AG10803 (cell line): ENCODE measurements at regions not wholly inside any gene's neighbourhood (a gene's known extent, or its start where the extent isn't known, plus 50 kb on each side); places are given as distances from the start of the nearest gene placed in this dataset.

Source experiments
- DNase-seq: peaks from one replicate; pipeline ENCODE4 v3.0.0; 2010; ENCODE audit warnings: low read depth
- H3K4me3 ChIP-seq: 2 replicates; pipeline ENCODE4 v1.5.1; 2011; ENCODE audit warnings: mild to moderate bottlenecking, low read length, control low read depth
- TF ChIP-seq, protein P1 (sequence below): conservative IDR thresholded peaks from 2 replicates; pipeline ENCODE4 v1.5.1; 2011; ENCODE audit warnings: mild to moderate bottlenecking, low read length, control low read depth, inconsistent platforms

DNA sequence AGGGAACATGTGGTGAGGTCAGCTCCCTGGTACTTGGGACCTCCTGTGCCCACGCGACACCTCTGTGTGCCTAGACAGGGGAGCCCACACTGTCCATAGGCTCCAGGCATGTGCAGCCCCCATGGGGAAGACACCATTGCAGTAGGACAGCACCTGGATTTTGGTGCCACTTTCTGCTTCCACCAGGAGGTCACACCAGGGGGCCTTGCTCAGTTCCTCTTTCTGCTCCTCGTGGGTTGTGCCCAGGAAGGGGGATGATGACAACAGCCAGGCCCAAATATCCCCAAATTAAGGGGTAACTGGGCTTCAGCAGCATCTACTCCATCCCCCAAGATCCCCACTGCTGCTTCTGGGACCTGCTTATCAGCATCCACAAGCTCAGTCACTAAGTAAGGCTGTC, 358.2 kb upstream of the KAZN start:
- DNase-seq: no peak
- TF ChIP-seq, protein P1, sequence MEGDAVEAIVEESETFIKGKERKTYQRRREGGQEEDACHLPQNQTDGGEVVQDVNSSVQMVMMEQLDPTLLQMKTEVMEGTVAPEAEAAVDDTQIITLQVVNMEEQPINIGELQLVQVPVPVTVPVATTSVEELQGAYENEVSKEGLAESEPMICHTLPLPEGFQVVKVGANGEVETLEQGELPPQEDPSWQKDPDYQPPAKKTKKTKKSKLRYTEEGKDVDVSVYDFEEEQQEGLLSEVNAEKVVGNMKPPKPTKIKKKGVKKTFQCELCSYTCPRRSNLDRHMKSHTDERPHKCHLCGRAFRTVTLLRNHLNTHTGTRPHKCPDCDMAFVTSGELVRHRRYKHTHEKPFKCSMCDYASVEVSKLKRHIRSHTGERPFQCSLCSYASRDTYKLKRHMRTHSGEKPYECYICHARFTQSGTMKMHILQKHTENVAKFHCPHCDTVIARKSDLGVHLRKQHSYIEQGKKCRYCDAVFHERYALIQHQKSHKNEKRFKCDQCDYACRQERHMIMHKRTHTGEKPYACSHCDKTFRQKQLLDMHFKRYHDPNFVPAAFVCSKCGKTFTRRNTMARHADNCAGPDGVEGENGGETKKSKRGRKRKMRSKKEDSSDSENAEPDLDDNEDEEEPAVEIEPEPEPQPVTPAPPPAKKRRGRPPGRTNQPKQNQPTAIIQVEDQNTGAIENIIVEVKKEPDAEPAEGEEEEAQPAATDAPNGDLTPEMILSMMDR: no peak
- no peak overlapping the region for H3K4me3 ChIP-seq

DNA sequence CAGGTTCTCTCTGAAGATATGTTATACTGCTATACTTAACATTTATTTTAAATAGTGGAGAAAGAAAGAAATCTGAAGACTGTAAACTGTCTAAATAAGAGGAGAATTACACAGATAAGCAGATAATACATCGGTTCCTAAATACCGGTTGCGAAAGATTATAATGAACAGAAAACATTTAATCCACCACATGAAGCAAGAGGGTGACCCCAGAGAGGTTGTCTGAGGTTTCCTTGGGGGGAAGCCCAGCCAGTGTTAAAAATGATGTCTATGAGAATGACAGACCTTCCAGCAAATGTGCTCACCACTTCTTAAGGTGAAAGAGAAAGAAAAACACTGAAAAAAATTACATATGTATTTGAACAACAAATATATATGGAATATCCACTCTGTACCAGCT, 356.4 kb upstream of the KAZN start:
- TF ChIP-seq, protein P1: no peak
- H3K4me3 ChIP-seq: no peak overlapping the region
- DNase-seq: no peak

DNA sequence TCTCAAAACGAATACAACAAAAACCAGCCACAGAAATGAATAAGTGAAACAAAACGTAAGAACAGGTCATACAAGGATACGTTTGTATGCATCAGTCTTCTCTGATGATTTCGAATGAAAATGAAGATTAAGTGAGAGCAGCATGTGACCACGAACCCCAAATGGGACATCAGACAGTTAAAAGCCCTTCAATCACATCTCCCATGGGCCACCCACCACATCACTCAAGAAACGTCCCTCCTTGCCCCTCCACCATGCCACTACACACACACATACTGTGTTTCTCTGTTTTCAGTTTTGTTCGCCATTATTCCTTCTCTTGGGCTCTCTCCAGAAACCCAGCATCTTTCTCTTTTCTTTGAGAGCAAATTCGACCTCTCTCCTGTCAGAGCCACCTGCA, 355.6 kb upstream of the KAZN start:
- no peak overlapping the region for H3K4me3 ChIP-seq
- TF ChIP-seq, protein P1: no peak
- no peak for DNase-seq

DNA sequence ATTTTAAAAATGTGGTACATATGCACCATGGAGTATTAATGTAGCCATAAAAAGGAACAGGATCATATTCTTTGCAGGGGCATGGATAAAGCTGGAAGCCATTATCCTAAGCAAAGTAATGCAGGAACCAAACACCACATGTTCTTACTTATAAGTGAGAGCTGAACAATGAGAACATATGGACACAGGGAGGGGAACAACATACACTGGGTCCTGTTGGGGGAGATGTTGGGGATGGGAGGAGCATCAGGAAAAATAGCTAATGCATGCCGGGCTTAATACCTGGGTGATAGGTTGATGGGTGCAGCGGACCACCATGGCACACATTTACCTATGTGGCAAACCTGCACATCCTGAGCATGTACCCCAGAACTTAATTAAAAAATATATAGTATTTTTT, 352.5 kb upstream of the KAZN start:
- no peak for DNase-seq

DNA sequence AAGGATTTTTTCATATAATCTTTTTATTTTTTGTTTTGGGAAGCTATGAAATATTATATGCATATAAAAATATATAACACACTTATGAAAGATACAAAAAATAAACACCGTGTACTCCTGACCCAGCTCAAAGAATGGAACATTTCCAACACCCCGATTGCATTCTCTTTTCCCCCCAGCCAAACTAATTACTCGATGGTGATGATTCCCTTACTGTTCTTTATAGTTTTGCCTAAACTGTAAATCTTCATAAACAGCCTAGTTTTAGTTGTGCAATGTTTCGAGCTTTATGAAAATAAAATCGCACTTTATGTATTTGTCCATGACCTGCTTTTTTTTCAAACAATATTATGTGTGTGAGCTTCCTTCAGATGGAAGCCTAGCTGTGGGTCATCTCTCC, 352.0 kb upstream of the KAZN start:
- H3K4me3 ChIP-seq: no peak overlapping the region
- TF ChIP-seq, protein P1: no peak
- DNase-seq: no peak

More for the DNA sequence above, 352.5 kb upstream of the KAZN start:
- TF ChIP-seq, protein P1: no peak
- no peak overlapping the region for H3K4me3 ChIP-seq

DNA sequence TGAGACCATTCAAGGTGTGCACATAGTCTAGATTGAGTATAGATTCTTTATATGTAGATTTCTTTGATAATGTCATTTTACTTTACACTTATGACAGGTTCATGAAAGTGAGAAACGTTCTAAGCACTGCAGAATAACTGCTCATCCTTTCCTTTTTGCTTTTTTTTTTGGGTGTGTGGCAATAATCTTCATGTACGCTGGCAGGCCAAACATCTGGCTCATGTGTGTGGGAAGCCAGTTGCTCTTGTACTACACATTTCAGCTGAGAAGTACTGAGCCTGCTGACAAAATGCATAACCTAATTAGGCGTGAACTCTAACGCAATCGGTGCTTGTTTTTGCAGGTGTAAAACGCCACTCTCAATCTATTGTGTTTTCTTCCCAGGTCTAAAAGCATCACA, 350.8 kb upstream of the KAZN start:
- no peak for DNase-seq
- TF ChIP-seq, protein P1: no peak
- no peak overlapping the region for H3K4me3 ChIP-seq

DNA sequence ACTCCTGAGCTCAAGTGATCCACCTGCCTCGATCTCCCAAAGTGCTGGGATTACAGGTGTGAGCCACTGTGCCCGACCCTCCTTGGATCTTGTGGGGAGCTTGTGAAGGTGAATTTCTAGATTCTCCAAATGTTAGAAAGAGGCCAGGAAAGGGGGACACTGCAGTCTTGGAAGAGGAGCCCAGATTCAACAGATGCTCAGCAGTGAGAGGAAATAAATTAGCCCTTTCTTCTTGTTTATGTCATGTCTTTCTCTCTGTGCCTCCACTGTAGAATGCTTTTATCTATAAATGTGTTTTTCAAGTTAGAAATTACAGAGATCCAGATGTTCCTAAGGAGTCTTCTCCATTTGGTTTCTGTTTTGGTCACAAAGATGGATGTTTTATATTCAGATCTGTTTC, 346.6 kb upstream of the KAZN start:
- no peak overlapping the region for H3K4me3 ChIP-seq

More for the DNA sequence above, 346.6 kb upstream of the KAZN start:
- TF ChIP-seq, protein P1: no peak
- no peak for DNase-seq
